HepG2 (cell line): ENCODE measurements at regions not wholly inside any gene's neighbourhood (a gene's known extent, or its start where the extent isn't known, plus 50 kb on each side); places are given as distances from the start of the nearest gene placed in this dataset.

Experiments
- RXRA ChIP-seq: sonication (generic); formaldehyde crosslinking; IDR thresholded peaks from 2 replicates; pipeline ENCODE4 v1.5.1; 2020; ENCODE audit warnings: missing genetic modification reagents
- SMAD3 ChIP-seq: sonication (generic); formaldehyde crosslinking; IDR thresholded peaks from 2 replicates; pipeline ENCODE4 v1.4.0; 2020; ENCODE audit warnings: missing genetic modification reagents
- TCF7 ChIP-seq: sonication (generic); IDR thresholded peaks from 2 replicates; pipeline ENCODE4 v1.6.1; 2016; ENCODE audit warnings: antibody characterized with exemption, low read depth
- ZNF12 ChIP-seq: sonication (generic); formaldehyde crosslinking; IDR thresholded peaks from 2 replicates; pipeline ENCODE4 v1.5.0; 2020; ENCODE audit warnings: missing genetic modification reagents

DNA sequence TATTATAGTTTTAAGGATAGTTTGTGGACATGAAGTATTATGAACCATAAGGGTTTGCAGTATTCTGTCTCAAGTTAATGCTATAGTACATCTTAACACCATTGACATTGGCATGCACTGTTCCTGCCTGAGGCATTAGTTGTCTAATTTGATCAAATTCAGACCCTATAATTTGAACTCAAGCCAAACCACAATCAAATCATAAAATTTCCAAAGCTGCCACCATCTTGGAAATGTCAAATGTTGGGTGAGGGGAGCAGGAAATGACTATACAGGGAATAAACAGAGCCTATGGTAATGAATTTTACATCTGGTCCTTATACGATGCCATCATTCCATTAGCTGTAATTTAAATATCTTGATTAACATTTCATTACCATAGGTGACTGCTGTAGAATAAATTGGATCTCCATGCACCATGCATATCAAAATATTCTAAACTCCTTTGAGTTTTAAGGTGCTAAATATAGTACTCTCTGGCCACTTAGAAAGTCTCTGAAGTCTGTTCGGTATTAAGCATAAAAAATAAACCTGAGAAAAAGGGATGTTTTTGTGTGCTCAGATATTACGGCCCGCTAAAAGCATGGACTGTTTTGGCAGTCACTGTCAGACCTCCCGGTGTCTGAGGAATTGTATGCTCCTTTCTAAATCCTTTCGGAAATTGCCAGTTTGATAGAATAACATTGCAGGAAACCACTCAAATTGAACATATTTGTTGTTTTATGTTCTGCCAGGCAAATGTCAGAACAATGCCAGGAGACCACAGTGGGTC, 257.7 kb downstream of the SPRY2 start:
- TF ChIP-seq SMAD3 (CRISPR knock-in tag) (no peak), TCF7 (no peak), ZNF12 (CRISPR knock-in tag) (no peak), RXRA (CRISPR knock-in tag) (no peak)
